ENCODE measurements at regions not wholly inside any gene's neighbourhood (a gene's known extent, or its start where the extent isn't known, plus 50 kb on each side); places are given as distances from the start of the nearest gene placed in this dataset.

DNA sequence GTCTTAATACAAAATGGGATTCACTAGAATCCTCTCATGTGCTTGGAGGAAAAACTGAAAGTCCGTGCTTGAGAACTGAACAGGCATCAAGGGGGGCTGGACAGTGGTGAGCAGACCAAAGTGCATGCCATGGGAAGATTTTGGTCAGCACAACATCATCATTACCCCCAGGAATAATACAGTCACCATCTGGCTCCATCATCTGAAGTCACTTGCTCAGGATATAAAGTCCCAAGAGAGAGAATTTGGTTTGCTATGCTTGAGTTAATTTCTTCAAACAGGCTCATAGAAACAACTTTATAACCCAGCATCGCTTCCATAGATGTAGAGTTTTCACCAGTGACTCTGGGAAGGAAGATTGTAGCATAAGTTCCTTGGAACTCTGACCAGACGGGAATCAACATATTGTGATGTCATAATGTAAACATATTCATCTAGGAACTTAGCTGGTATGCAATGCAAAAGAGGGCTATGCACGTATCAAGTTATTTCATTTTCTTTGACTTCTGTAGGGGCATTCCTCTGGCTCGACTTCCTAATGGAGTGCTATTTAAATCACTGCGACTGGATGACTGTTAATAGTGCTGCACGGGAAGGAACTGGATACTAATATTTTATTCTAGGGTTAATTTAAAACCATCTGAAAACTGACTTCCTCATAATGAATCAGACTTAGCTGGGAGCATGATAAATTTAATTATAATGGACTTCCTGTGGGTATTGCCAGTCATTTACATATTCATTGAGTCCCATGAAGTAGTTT, 145.2 kb downstream of the MTRR start:
- no peaks in the 10 kb centered on the region for H3K36me3 ChIP-seq
- H3K27me3 ChIP-seq, result no peaks in the 10 kb centered on the region
- H3K27ac ChIP-seq, result no peak overlapping the region
- WGBS, 2 donors, result 61 to 65% methylated on average over 7 of the region's 7 CpGs
- no peaks in the 10 kb centered on the region for H3K9me3 ChIP-seq
- TF ChIP-seq POLR2AphosphoS5 (IDR thresholded peaks at IDR 0.05) (no peak), EP300 (IDR thresholded peaks at IDR 0.05) (no peak), POLR2A (IDR thresholded peaks at IDR 0.05) (no peak)
- TF ChIP-seq, protein P1, sequence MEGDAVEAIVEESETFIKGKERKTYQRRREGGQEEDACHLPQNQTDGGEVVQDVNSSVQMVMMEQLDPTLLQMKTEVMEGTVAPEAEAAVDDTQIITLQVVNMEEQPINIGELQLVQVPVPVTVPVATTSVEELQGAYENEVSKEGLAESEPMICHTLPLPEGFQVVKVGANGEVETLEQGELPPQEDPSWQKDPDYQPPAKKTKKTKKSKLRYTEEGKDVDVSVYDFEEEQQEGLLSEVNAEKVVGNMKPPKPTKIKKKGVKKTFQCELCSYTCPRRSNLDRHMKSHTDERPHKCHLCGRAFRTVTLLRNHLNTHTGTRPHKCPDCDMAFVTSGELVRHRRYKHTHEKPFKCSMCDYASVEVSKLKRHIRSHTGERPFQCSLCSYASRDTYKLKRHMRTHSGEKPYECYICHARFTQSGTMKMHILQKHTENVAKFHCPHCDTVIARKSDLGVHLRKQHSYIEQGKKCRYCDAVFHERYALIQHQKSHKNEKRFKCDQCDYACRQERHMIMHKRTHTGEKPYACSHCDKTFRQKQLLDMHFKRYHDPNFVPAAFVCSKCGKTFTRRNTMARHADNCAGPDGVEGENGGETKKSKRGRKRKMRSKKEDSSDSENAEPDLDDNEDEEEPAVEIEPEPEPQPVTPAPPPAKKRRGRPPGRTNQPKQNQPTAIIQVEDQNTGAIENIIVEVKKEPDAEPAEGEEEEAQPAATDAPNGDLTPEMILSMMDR (IDR thresholded peaks at IDR 0.05), result no peak
- H3K4me1 ChIP-seq, result no peaks in the 10 kb centered on the region
- no peak overlapping the region for H3K4me3 ChIP-seq
- DNase-seq, result no peak
- intact Hi-C loops (cut with DNase I), result no loop called here

DNA sequence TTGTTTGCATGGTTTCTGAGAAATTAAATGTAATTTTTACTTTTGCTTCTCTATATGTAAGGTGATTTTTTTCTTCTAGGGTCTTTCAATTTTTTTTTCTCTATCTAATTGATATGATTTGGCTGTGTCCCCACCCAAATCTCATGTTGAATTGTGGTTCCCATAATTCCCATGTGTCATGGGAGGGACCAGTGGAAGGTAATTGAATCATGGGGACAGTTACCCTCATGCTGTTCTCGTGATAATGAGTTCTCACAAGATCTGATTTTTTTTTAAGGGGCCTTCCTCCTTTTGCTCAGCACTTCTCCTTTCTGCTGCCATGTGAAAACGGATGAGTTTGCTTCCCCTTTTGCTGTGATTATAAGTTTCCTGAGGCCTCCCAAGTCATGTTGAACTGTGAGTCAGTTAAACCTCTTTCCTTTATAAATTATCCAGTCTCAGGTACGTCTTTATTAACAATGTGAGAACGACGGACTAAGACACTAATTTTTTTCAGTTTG, 150.8 kb downstream of the MTRR start:
- Histone ChIP-seq H3K4me1 (no peaks in the 10 kb centered on the region), H3K27me3 (no peaks in the 10 kb centered on the region), H3K36me3 (no peaks in the 10 kb centered on the region), H3K9me3 (no peaks in the 10 kb centered on the region), H3K27ac (no peak overlapping the region), H3K4me3 (no peak overlapping the region)
- no peak for DNase-seq
- intact Hi-C loops (cut with DNase I), result no loop called here
- WGBS, 2 donors, result 38 to 71% methylated on average over 5 of the region's 5 CpGs
- TF ChIP-seq EP300 (IDR thresholded peaks at IDR 0.05), result no peak
- TF ChIP-seq POLR2AphosphoS5 (IDR thresholded peaks at IDR 0.05), result no peak
- TF ChIP-seq, protein P1 (IDR thresholded peaks at IDR 0.05), result no peak
- no peak for TF ChIP-seq POLR2A (IDR thresholded peaks at IDR 0.05)

DNA sequence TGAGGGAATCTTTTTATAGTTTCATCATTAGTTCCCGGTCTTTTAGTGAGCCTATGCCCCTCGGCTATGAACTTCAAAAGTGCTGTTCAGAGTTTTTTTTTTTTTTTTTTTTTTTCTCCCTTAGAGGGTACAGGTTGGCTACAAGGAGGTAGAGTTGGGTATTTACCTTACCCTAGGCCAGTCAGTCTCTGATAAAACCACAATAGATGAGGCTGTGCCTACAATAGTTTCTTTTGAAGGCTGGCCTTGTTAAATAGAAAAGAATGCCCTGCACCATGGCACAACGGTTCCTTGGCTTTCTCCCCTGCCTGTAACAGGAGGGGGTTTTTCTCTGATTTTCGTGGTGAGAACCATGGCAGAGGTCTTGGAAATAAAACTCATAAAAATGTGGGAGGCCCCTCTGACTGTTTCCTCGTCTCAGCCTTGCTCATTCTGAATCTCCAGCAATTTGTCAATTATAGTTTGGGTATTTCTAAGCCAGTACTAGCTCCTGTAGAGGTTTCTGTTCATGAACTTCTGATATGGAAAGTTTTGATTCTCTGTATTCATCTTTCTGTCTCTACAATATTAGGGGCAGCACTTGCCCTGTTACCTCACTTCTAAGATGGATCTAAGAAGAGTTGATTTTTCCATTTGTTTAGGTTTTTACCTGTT, 152.0 kb downstream of the MTRR start:
- DNase-seq, result no peak
- intact Hi-C loops (cut with DNase I), result no loop called here
- H3K9me3 ChIP-seq, result no peaks in the 10 kb centered on the region
- H3K27me3 ChIP-seq, result no peaks in the 10 kb centered on the region
- no peaks in the 10 kb centered on the region for H3K4me1 ChIP-seq
- TF ChIP-seq EP300 (IDR thresholded peaks at IDR 0.05), result no peak
- TF ChIP-seq, protein P1 (IDR thresholded peaks at IDR 0.05), result no peak
- no peak for TF ChIP-seq POLR2AphosphoS5 (IDR thresholded peaks at IDR 0.05)
- no peak for TF ChIP-seq POLR2A (IDR thresholded peaks at IDR 0.05)
- H3K4me3 ChIP-seq, result no peak overlapping the region
- H3K27ac ChIP-seq, result no peak overlapping the region
- 59 to 68% methylated on average over 5 of the region's 5 CpGs for WGBS, 2 donors
- no peaks in the 10 kb centered on the region for H3K36me3 ChIP-seq

DNA sequence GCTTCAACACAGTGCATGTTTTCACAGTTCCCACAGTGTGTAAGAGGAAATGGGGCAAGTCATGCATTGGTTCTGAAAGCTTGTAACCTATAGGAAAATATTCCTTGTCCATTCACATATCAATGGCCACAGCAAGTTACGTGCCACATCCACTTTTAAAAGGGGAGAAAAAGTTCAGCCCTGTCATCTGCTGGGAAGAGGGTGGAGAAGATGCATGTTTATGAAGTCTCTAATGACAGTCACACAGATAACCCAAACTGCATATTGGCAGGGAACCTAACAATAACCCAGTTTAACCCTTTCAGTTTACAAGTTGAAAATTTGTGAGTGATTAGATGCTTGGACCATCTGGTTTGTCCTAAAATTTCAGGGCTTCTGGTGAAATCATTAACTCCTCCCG, 159.3 kb downstream of the MTRR start:
- TF ChIP-seq, protein P1 (IDR thresholded peaks at IDR 0.05), result no peak
- TF ChIP-seq POLR2AphosphoS5 (IDR thresholded peaks at IDR 0.05), result no peak
- TF ChIP-seq EP300 (IDR thresholded peaks at IDR 0.05), result no peak
- no peak for TF ChIP-seq POLR2A (IDR thresholded peaks at IDR 0.05)
- H3K4me1 ChIP-seq, result no peaks in the 10 kb centered on the region
- H3K4me3 ChIP-seq, result no peak overlapping the region
- H3K9me3 ChIP-seq, result no peaks in the 10 kb centered on the region
- intact Hi-C loops (cut with DNase I), result no loop called here
- no peaks in the 10 kb centered on the region for H3K27me3 ChIP-seq
- WGBS, 2 donors, result 73% methylated on average over 2 of the region's 2 CpGs
- no peaks in the 10 kb centered on the region for H3K36me3 ChIP-seq
- DNase-seq, result no peak
- H3K27ac ChIP-seq, result no peak overlapping the region
